ENCODE measurements at regions not wholly inside any gene's neighbourhood (a gene's known extent, or its start where the extent isn't known, plus 50 kb on each side); places are given as distances from the start of the nearest gene placed in this dataset.

GRCh38 chr7:81470724-81471379 is 299.0 kb downstream of the HGF start:
- TF ChIP-seq POLR2A (IDR thresholded peaks at IDR 0.05) (no peak), CTCF (IDR thresholded peaks at IDR 0.05) (peak in 1 of 7 experiments; percentile 17)
